Dendritic cell treated with granulocyte-macrophage colony-stimulating factor and Interleukin-4, amounts not matched to agents 40 ng/mL and 50 ng/mL, for 4 days (primary cell): ENCODE measurements at regions not wholly inside any gene's neighbourhood (a gene's known extent, or its start where the extent isn't known, plus 50 kb on each side); places are given as distances from the start of the nearest gene placed in this dataset.

Experiments used
- H3K27ac Mint-ChIP-seq: one replicate; pipeline ENCODE4 v1.8.0; 2022; ENCODE audit warnings: mild to moderate bottlenecking, mixed read lengths
- H3K27me3 Mint-ChIP-seq: one replicate; pipeline ENCODE4 v1.8.0; 2022; ENCODE audit warnings: mild to moderate bottlenecking, mixed read lengths
- H3K36me3 Mint-ChIP-seq: one replicate; pipeline ENCODE4 v1.8.0; 2022; ENCODE audit warnings: low read depth, mixed read lengths
- H3K4me1 Mint-ChIP-seq: one replicate; pipeline ENCODE4 v1.8.0; 2022; ENCODE audit warnings: low read depth, mixed read lengths
- H3K4me3 Mint-ChIP-seq: one replicate; pipeline ENCODE4 v1.8.0; 2022; ENCODE audit warnings: mild to moderate bottlenecking, moderate library complexity, mixed read lengths
- H3K9me3 Mint-ChIP-seq: one replicate; pipeline ENCODE4 v1.8.0; 2022; ENCODE audit warnings: mixed read lengths
- intact Hi-C: fragments of 100-400 bp; cut with micrococcal nuclease; formaldehyde crosslinking; loops from one replicate; pipeline ENCODE4 v1.15.0; 2022

GRCh38 chr19:13606156-13606555, 99.9 kb upstream of the CACNA1A start:
- H3K4me1 Mint-ChIP-seq, result peaks cover 5% of the 10 kb centered on the region
- peaks cover 14% of the 10 kb centered on the region for H3K27me3 Mint-ChIP-seq
- H3K27ac Mint-ChIP-seq, result no peak overlapping the region
- no peak overlapping the region for H3K4me3 Mint-ChIP-seq
- no peaks in the 10 kb centered on the region for H3K36me3 Mint-ChIP-seq
- intact Hi-C loops, result no loop called here
- H3K9me3 Mint-ChIP-seq, result no peaks in the 10 kb centered on the region

GRCh38 chr19:13604902-13605586, 98.8 kb upstream of the CACNA1A start:
- no peak overlapping the region for H3K4me3 Mint-ChIP-seq
- H3K27me3 Mint-ChIP-seq, result peaks cover 14% of the 10 kb centered on the region
- no peaks in the 10 kb centered on the region for H3K36me3 Mint-ChIP-seq
- H3K9me3 Mint-ChIP-seq, result no peaks in the 10 kb centered on the region
- intact Hi-C loops, result no loop called here
- peaks cover 5% of the 10 kb centered on the region for H3K4me1 Mint-ChIP-seq
- no peak overlapping the region for H3K27ac Mint-ChIP-seq

- Mint-ChIP-seq H3K36me3 (no peaks in the 10 kb centered on the region), H3K27me3 (peaks cover 9% of the 10 kb centered on the region), H3K4me1 (peaks cover 5% of the 10 kb centered on the region), H3K4me3 (no peak overlapping the region), H3K9me3 (no peaks in the 10 kb centered on the region), H3K27ac (no peak overlapping the region)
- intact Hi-C loops, result no loop called here
These were observed 94.5 kb upstream of the CACNA1A start for GRCh38 chr19:13600802-13601201.

GRCh38 chr19:13600091-13600490, 93.8 kb upstream of the CACNA1A start:
- peaks cover 9% of the 10 kb centered on the region for H3K27me3 Mint-ChIP-seq
- peaks cover 5% of the 10 kb centered on the region for H3K4me1 Mint-ChIP-seq
- H3K4me3 Mint-ChIP-seq, result no peak overlapping the region
- intact Hi-C loops, result no loop called here
- H3K9me3 Mint-ChIP-seq, result no peaks in the 10 kb centered on the region
- H3K36me3 Mint-ChIP-seq, result no peaks in the 10 kb centered on the region
- H3K27ac Mint-ChIP-seq, result no peak overlapping the region

GRCh38 chr19:13599681-13600080, 93.4 kb upstream of the CACNA1A start:
- peaks cover 6% of the 10 kb centered on the region for H3K27me3 Mint-ChIP-seq

GRCh38 chr19:13598098-13598497, 91.8 kb upstream of the CACNA1A start:
- intact Hi-C loops, result loop anchor here (10.0 kb wide), 1 partner anchor 267 kb away; no protein-coding TSS in a partner anchor
- Mint-ChIP-seq H3K27ac (no peak overlapping the region), H3K27me3 (peaks cover 4% of the 10 kb centered on the region), H3K4me3 (no peak overlapping the region), H3K36me3 (no peaks in the 10 kb centered on the region), H3K4me1 (no peaks in the 10 kb centered on the region), H3K9me3 (no peaks in the 10 kb centered on the region)

More at GRCh38 chr19:13599681-13600080, 93.4 kb upstream of the CACNA1A start:
- Mint-ChIP-seq H3K4me3 (no peak overlapping the region), H3K4me1 (peaks cover under 1% of the 10 kb centered on the region), H3K27ac (no peak overlapping the region), H3K9me3 (no peaks in the 10 kb centered on the region), H3K36me3 (no peaks in the 10 kb centered on the region)
- intact Hi-C loops, result loop anchor here (10.0 kb wide), 1 partner anchor 265 kb away; no protein-coding TSS in a partner anchor

- H3K27ac Mint-ChIP-seq, result no peak overlapping the region
- no peaks in the 10 kb centered on the region for H3K4me1 Mint-ChIP-seq
- intact Hi-C loops, result loop anchor here (2.0 to 10.0 kb wide), 2 partner anchors 123 to 267 kb away; no protein-coding TSS in a partner anchor
- H3K27me3 Mint-ChIP-seq, result peaks cover 2% of the 10 kb centered on the region
- no peaks in the 10 kb centered on the region for H3K9me3 Mint-ChIP-seq
- no peaks in the 10 kb centered on the region for H3K36me3 Mint-ChIP-seq
- no peak overlapping the region for H3K4me3 Mint-ChIP-seq
These were observed 91.4 kb upstream of the CACNA1A start for GRCh38 chr19:13597640-13598039.

- no peaks in the 10 kb centered on the region for H3K36me3 Mint-ChIP-seq
These were observed 82.9 kb upstream of the CACNA1A start for GRCh38 chr19:13588957-13589833.

GRCh38 chr19:13585512-13585911, 79.2 kb upstream of the CACNA1A start:
- Mint-ChIP-seq H3K27me3 (peaks cover 15% of the 10 kb centered on the region), H3K27ac (no peak overlapping the region), H3K4me1 (no peaks in the 10 kb centered on the region), H3K36me3 (no peaks in the 10 kb centered on the region), H3K4me3 (no peak overlapping the region), H3K9me3 (no peaks in the 10 kb centered on the region)
- intact Hi-C loops, result no loop called here

More at GRCh38 chr19:13588957-13589833, 82.9 kb upstream of the CACNA1A start:
- Mint-ChIP-seq H3K9me3 (no peaks in the 10 kb centered on the region), H3K4me1 (no peaks in the 10 kb centered on the region), H3K27ac (no peak overlapping the region), H3K27me3 (peaks cover 17% of the 10 kb centered on the region), H3K4me3 (no peak overlapping the region)
- intact Hi-C loops, result loop anchor here (1.0 kb wide), 1 partner anchor 312 kb away; no protein-coding TSS in a partner anchor

GRCh38 chr19:13583753-13584152, 77.5 kb upstream of the CACNA1A start:
- intact Hi-C loops, result no loop called here
- peaks cover 11% of the 10 kb centered on the region for H3K27me3 Mint-ChIP-seq

GRCh38 chr19:13583114-13583513, 76.8 kb upstream of the CACNA1A start:
- H3K27ac Mint-ChIP-seq, result no peak overlapping the region
- H3K4me3 Mint-ChIP-seq, result no peak overlapping the region
- H3K9me3 Mint-ChIP-seq, result no peaks in the 10 kb centered on the region
- intact Hi-C loops, result no loop called here
- no peaks in the 10 kb centered on the region for H3K4me1 Mint-ChIP-seq
- peaks cover 10% of the 10 kb centered on the region for H3K27me3 Mint-ChIP-seq
- no peaks in the 10 kb centered on the region for H3K36me3 Mint-ChIP-seq

More at GRCh38 chr19:13583753-13584152, 77.5 kb upstream of the CACNA1A start:
- Mint-ChIP-seq H3K4me1 (no peaks in the 10 kb centered on the region), H3K36me3 (no peaks in the 10 kb centered on the region), H3K9me3 (no peaks in the 10 kb centered on the region), H3K27ac (no peak overlapping the region), H3K4me3 (no peak overlapping the region)

GRCh38 chr19:13581576-13581975, 75.3 kb upstream of the CACNA1A start:
- Mint-ChIP-seq H3K4me1 (no peaks in the 10 kb centered on the region), H3K27me3 (peaks cover 7% of the 10 kb centered on the region), H3K36me3 (no peaks in the 10 kb centered on the region), H3K27ac (no peak overlapping the region), H3K4me3 (no peak overlapping the region), H3K9me3 (peaks cover 8% of the 10 kb centered on the region)
- intact Hi-C loops, result no loop called here

GRCh38 chr19:13579388-13580060, 73.2 kb upstream of the CACNA1A start:
- H3K4me3 Mint-ChIP-seq, result no peak overlapping the region
- no peak overlapping the region for H3K27ac Mint-ChIP-seq
- H3K9me3 Mint-ChIP-seq, result peaks cover 17% of the 10 kb centered on the region
- no peaks in the 10 kb centered on the region for H3K36me3 Mint-ChIP-seq
- peaks cover 10% of the 10 kb centered on the region for H3K27me3 Mint-ChIP-seq
- H3K4me1 Mint-ChIP-seq, result no peaks in the 10 kb centered on the region
- intact Hi-C loops, result no loop called here

- Mint-ChIP-seq H3K27ac (no peak overlapping the region), H3K36me3 (no peaks in the 10 kb centered on the region), H3K4me3 (no peak overlapping the region), H3K4me1 (no peaks in the 10 kb centered on the region), H3K9me3 (peaks cover 17% of the 10 kb centered on the region), H3K27me3 (peaks cover 12% of the 10 kb centered on the region)
- intact Hi-C loops, result no loop called here
These were observed 70.4 kb upstream of the CACNA1A start for GRCh38 chr19:13576726-13577125.
